Caco-2 (cell line): ENCODE measurements at regions not wholly inside any gene's neighbourhood (a gene's known extent, or its start where the extent isn't known, plus 50 kb on each side); places are given as distances from the start of the nearest gene placed in this dataset.

Experiments used
- BruUV-seq: library from RNA; stranded (reverse); fragments of 400-500 nt; replicated peaks from 2 replicates; lab custom pipeline; 2021; lab: Mats Ljungman, UMichigan
- CTCF ChIA-PET: fragments of 300-600 bp; sonication (Branson Sonifier 250); formaldehyde crosslinking; loops from one replicate; lab custom pipeline; 2022; ENCODE audit warnings: antibody characterized with exemption; lab: Charles Lee
- POLR2A ChIA-PET: fragments of 300-600 bp; sonication (Branson Sonifier 250); formaldehyde crosslinking; loops from one replicate; lab custom pipeline; 2022; ENCODE audit warnings: antibody characterized with exemption; lab: Charles Lee
- DNase-seq, 2 experiments: peaks; one replicate each; pipeline versions ENCODE4 v3.0.0 to v3.0.0-alpha.2; 2020 to 2022
- H3K27me3 ChIP-seq: replicated peaks from 2 replicates; pipeline ENCODE4 v1.6.0; 2011; ENCODE audit warnings: low read length; ENCODE audit not compliant: control insufficient read depth, insufficient read depth
- H3K36me3 ChIP-seq: 2 replicates; pipeline ENCODE4 v1.5.1; 2011; ENCODE audit warnings: low read length; ENCODE audit not compliant: control insufficient read depth, insufficient read depth
- H3K4me1 ChIP-seq: fragments of 250-450 bp; sonication (Bioruptor Pico); 2 replicates; pipeline ENCODE4 v1.5.1; 2020; ENCODE audit warnings: mild to moderate bottlenecking
- H3K4me3 ChIP-seq: 2 replicates; pipeline ENCODE4 v1.5.1; 2011; ENCODE audit warnings: low read depth, mild to moderate bottlenecking, control low read depth, low read length
- H3K9me3 ChIP-seq: fragments of 250-450 bp; sonication (Bioruptor Pico); 2 replicates; pipeline ENCODE4 v1.5.1; 2020; ENCODE audit warnings: mild to moderate bottlenecking, moderate library complexity
- H3K27ac Mint-ChIP-seq: one replicate; pipeline ENCODE4 v1.8.0; 2022; ENCODE audit warnings: mixed read lengths; ENCODE audit not compliant: unreplicated experiment
- H3K27me3 Mint-ChIP-seq: one replicate; pipeline ENCODE4 v1.8.0; 2022; ENCODE audit warnings: mixed read lengths; ENCODE audit not compliant: insufficient read depth, unreplicated experiment
- H3K36me3 Mint-ChIP-seq: one replicate; pipeline ENCODE4 v1.8.0; 2022; ENCODE audit warnings: mild to moderate bottlenecking, mixed read lengths; ENCODE audit not compliant: insufficient read depth, unreplicated experiment
- H3K4me1 Mint-ChIP-seq: one replicate; pipeline ENCODE4 v1.8.0; 2022; ENCODE audit warnings: low read depth, mixed read lengths; ENCODE audit not compliant: unreplicated experiment
- H3K4me3 Mint-ChIP-seq: one replicate; pipeline ENCODE4 v1.8.0; 2022; ENCODE audit warnings: mild to moderate bottlenecking, moderate library complexity, mixed read lengths; ENCODE audit not compliant: unreplicated experiment
- H3K9me3 Mint-ChIP-seq: one replicate; pipeline ENCODE4 v1.8.0; 2022; ENCODE audit warnings: mixed read lengths; ENCODE audit not compliant: unreplicated experiment
- intact Hi-C: fragments of 100-400 bp; cut with micrococcal nuclease; formaldehyde crosslinking; loops from one replicate; pipeline ENCODE4 v1.10.0; 2022; ENCODE audit not compliant: unreplicated experiment
- TF ChIP-seq, protein P1 (sequence below), 2 experiments: fragments of 200-600 bp in 1 of 2; IDR thresholded peaks; 1 replicate in 1 of 2; 2 replicates in 1 of 2; pipeline versions ENCODE4 v1.5.1 to v1.8.0; 2011 to 2022; ENCODE audit warnings: antibody characterized with exemption in 1 of 2, control low read depth in 1 of 2, inconsistent platforms in 1 of 2, low read depth in 1 of 2, low read length in 1 of 2, mild to moderate bottlenecking in 1 of 2, moderate library complexity in 1 of 2; ENCODE audit not compliant: insufficient read depth in 1 of 2, severe bottlenecking in 1 of 2, unreplicated experiment in 1 of 2

DNA sequence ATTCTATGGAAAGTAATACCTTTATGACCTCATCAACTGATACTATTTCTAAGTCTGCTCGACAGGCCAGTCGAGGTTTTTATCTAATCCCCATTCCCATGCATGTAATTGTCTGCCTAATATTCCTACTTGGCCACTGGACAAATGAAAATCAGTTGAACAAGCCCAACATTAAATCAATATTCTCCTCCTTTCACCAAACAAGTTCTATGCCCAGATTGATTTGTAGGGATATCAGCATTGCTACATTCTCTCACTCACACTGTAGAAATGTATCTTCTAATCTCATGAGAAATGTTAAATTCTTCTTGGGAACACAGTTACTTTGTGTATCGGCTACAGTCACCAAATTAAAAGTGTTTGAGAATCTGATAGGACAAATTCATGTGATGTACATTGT is 208.8 kb upstream of the CTNND2 start:
- peaks cover 3% of the 10 kb centered on the region for H3K36me3 ChIP-seq
- no peaks in the 10 kb centered on the region for H3K27me3 ChIP-seq
- H3K9me3 ChIP-seq, result no peaks in the 10 kb centered on the region
- TF ChIP-seq, protein P1, sequence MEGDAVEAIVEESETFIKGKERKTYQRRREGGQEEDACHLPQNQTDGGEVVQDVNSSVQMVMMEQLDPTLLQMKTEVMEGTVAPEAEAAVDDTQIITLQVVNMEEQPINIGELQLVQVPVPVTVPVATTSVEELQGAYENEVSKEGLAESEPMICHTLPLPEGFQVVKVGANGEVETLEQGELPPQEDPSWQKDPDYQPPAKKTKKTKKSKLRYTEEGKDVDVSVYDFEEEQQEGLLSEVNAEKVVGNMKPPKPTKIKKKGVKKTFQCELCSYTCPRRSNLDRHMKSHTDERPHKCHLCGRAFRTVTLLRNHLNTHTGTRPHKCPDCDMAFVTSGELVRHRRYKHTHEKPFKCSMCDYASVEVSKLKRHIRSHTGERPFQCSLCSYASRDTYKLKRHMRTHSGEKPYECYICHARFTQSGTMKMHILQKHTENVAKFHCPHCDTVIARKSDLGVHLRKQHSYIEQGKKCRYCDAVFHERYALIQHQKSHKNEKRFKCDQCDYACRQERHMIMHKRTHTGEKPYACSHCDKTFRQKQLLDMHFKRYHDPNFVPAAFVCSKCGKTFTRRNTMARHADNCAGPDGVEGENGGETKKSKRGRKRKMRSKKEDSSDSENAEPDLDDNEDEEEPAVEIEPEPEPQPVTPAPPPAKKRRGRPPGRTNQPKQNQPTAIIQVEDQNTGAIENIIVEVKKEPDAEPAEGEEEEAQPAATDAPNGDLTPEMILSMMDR (IDR thresholded peaks at IDR 0.05; ENCODE audit: insufficient read depth in 1 of 2, low read depth in 1 of 2, low read length in 1 of 2, severe bottlenecking in 1 of 2, unreplicated experiment in 1 of 2), result no peak
- Mint-ChIP-seq H3K27ac (no peak overlapping the region), H3K9me3 (peaks cover 22% of the 10 kb centered on the region), H3K4me3 (no peak overlapping the region), H3K4me1 (peaks cover 32% of the 10 kb centered on the region), H3K36me3 (no peaks in the 10 kb centered on the region), H3K27me3 (no peaks in the 10 kb centered on the region)
- no peak for DNase-seq
- H3K4me1 ChIP-seq, result peaks cover 33% of the 10 kb centered on the region
- intact Hi-C loops, result loop anchor here (5.0 kb wide), 1 partner anchor 926 kb away; no protein-coding TSS in a partner anchor
- CTCF ChIA-PET, result no interaction called here
- POLR2A ChIA-PET, result no interaction called here
- H3K4me3 ChIP-seq, result no peak overlapping the region
- no TSS peak for BruUV-seq

DNA sequence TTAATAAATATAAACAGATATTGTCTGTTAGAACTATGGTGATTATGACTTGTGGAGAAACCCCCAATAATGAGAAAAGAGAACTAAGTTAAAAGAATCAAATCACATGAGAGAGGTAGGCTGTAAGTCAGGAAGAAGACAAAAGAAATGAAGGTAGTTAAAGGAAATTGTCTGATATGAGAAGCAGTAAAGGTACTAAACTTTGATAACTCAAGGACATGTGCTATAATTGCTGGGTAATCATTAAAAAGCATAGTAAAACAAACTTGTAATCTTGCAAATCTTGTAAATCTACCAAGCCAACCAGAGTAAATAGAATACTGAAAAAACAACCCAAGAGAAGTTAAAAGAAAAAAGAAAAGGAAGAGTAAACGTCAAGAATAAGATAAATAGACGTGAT is 207.0 kb upstream of the CTNND2 start:
- Mint-ChIP-seq H3K27me3 (no peaks in the 10 kb centered on the region), H3K36me3 (no peaks in the 10 kb centered on the region)
- TF ChIP-seq, protein P1 (IDR thresholded peaks at IDR 0.05; ENCODE audit: insufficient read depth in 1 of 2, low read depth in 1 of 2, low read length in 1 of 2, severe bottlenecking in 1 of 2, unreplicated experiment in 1 of 2), result no peak

GRCh38 chr5:12110629-12111028 is 206.4 kb upstream of the CTNND2 start:
- no peaks in the 10 kb centered on the region for H3K9me3 ChIP-seq
- ChIA-PET CTCF (no interaction called here), POLR2A (interaction anchor here (0.5 kb wide), 1 partner anchor 1229 kb away, joined by 3 read pairs; no protein-coding TSS in a partner anchor)
- Mint-ChIP-seq H3K4me1 (peaks cover 32% of the 10 kb centered on the region), H3K27ac (peak overlapping the region; percentile 79), H3K9me3 (peaks cover 9% of the 10 kb centered on the region), H3K36me3 (no peaks in the 10 kb centered on the region), H3K27me3 (no peaks in the 10 kb centered on the region), H3K4me3 (peak overlapping the region; percentile 61)
- TF ChIP-seq, protein P1 (IDR thresholded peaks at IDR 0.05; ENCODE audit: insufficient read depth in 1 of 2, low read depth in 1 of 2, low read length in 1 of 2, severe bottlenecking in 1 of 2, unreplicated experiment in 1 of 2), result no peak
- peaks cover 33% of the 10 kb centered on the region for H3K4me1 ChIP-seq
- DNase-seq, result peak; percentile 30 to 40
- no TSS peak for BruUV-seq
- intact Hi-C loops, result loop anchor here (5.0 kb wide), 1 partner anchor 923 kb away; no protein-coding TSS in a partner anchor
- H3K36me3 ChIP-seq, result peaks cover 3% of the 10 kb centered on the region
- H3K4me3 ChIP-seq, result no peak overlapping the region
- H3K27me3 ChIP-seq, result no peaks in the 10 kb centered on the region

More for the DNA sequence above, 207.0 kb upstream of the CTNND2 start:
- Histone ChIP-seq H3K4me3 (no peak overlapping the region), H3K27me3 (no peaks in the 10 kb centered on the region), H3K4me1 (peaks cover 33% of the 10 kb centered on the region), H3K36me3 (peaks cover 3% of the 10 kb centered on the region), H3K9me3 (no peaks in the 10 kb centered on the region)
- intact Hi-C loops, result loop anchor here (5.0 kb wide), 1 partner anchor 924 kb away; no protein-coding TSS in a partner anchor
- ChIA-PET POLR2A (no interaction called here), CTCF (no interaction called here)
- peak overlapping the region; percentile 61 for H3K4me3 Mint-ChIP-seq
- peaks cover 14% of the 10 kb centered on the region for H3K9me3 Mint-ChIP-seq
- no TSS peak for BruUV-seq
- H3K4me1 Mint-ChIP-seq, result peaks cover 32% of the 10 kb centered on the region
- DNase-seq, result no peak
- H3K27ac Mint-ChIP-seq, result peak overlapping the region; percentile 79
